GM12891 (cell line): ENCODE measurements at regions not wholly inside any gene's neighbourhood (a gene's known extent, or its start where the extent isn't known, plus 50 kb on each side); places are given as distances from the start of the nearest gene placed in this dataset.

Experiments
- DNase-seq: peaks from one replicate; pipeline ENCODE4 v3.0.0; 2011; ENCODE audit warnings: low spot score; ENCODE audit not compliant: insufficient read length
- FAIRE-seq: peaks from 2 replicates; lab custom pipeline; 2011; peaks lifted over from hg19 to GRCh38; lab: Jason Lieb, UNC
- PAX5 ChIP-seq: IDR thresholded peaks from 2 replicates; pipeline ENCODE4 v1.6.1; 2011; ENCODE audit warnings: low read length, moderate library complexity, mild to moderate bottlenecking; ENCODE audit not compliant: insufficient read depth, severe bottlenecking
- POLR2A ChIP-seq: IDR thresholded peaks from 2 replicates; pipeline ENCODE4 v1.6.1; 2011; ENCODE audit warnings: low read depth, low read length, control low read depth
- POLR2AphosphoS5 ChIP-seq: IDR thresholded peaks from 2 replicates; pipeline ENCODE4 v1.6.1; 2011; ENCODE audit warnings: low read depth, low read length, control low read depth
- POU2F2 ChIP-seq: IDR thresholded peaks from 2 replicates; pipeline ENCODE4 v1.6.1; 2011; ENCODE audit warnings: low read depth, mild to moderate bottlenecking, control low read depth, low read length, moderate library complexity
- SPI1 ChIP-seq: IDR thresholded peaks from 2 replicates; pipeline ENCODE4 v1.6.1; 2011; ENCODE audit warnings: low read depth, low read length, control low read depth
- TAF1 ChIP-seq: IDR thresholded peaks from 2 replicates; pipeline ENCODE4 v1.6.1; 2011; ENCODE audit warnings: low read depth, low read length, control low read depth

DNA sequence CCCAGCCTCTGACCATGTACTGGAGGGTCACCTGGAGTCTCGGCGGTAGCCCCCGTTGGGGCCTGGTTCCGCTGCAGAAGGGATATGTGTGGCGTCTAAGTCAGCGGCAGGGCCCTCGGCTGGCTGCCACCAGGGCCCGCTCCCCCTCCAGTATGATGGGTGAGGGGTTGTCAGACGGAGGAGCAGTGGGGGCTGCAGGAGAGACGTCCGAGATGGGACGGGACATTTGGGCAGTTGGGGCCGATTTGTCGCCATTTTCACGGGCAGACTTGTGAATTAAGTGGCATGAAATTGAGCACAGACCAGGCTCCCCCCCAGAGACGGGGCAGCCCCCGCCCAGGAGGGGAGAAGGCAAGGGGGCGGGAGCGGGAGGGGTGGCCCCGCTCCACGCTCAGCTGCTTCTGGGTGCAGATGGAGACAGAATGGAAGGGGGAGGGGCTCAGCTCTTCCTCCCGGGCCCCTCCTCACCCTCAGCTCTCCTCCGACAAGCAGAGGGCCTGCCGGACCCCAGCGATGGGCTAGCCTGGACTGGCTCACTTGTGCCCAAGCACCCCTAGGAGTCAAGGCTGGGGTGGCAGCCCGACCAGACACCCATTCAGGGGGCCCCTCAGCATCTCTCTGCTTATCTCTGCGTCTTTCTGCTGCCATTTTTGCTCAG is 52.7 kb upstream of the LHX1 start:
- FAIRE-seq, result no peak
- TF ChIP-seq POLR2AphosphoS5, result no peak
- TF ChIP-seq POLR2A, result no peak
- no peak for TF ChIP-seq SPI1
- TF ChIP-seq TAF1, result no peak
- TF ChIP-seq PAX5, result no peak
- TF ChIP-seq POU2F2, result no peak
- no peak for DNase-seq

DNA sequence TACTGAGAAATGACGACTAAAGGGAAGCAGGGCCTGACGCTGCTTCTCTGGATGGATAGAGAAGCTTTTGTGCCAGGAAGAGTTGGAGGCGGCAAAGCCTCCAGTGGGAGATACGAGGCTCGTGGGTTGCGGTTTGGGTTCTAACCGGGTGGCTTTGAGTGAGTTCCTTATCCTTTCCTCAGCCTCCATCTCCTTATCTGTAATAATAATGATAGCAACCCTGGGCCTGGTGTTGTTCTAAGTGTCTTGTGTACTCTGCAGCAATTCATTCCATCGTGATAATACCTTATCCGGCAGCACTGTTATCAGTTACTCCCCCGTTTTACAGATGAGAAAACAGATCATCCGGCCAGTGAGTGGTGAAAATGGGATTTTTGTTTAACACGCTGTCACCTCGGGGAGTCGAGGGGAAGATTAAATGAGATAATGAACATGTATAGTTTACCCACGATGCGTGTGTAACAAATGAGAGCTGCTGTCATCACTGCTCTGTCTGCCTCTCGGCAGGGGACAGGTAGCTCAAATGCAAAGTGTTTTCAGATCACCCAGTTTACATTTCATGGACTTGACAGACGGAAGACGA is 52.0 kb upstream of the LHX1 start:
- DNase-seq (no peak), FAIRE-seq (no peak)
- no peak for TF ChIP-seq POLR2A
- TF ChIP-seq SPI1, result no peak
- TF ChIP-seq POLR2AphosphoS5, result no peak
- no peak for TF ChIP-seq POU2F2
- TF ChIP-seq PAX5, result no peak
- no peak for TF ChIP-seq TAF1

DNA sequence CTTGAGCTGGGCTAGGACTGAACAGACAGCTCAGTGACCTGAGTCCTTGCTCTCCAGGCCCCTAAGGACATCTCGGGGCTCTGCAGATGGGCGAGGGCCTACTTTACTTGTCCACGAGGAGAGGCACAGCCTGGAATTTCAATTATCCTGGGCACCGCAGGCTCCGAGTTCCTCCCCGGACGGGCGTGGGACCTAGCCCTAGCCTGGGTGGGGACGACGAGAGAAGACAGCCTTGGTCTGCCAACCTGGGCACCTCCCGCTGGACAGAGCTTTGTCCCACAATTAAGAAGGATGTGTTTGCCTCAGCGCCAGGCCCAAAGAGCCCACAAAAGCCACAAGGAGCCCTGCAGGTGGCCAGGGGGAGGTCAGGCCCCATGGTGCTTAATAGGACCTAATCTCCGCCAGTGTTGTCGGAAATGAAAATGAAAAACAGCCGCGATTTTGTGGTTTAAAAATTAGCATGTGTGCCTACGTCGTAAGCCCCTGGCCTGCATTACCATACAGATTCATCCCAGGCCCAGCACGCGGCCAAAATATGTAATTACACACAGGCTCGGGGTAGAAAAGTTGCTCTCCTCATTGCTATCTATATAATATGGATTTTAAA is 51.4 kb upstream of the LHX1 start:
- FAIRE-seq, result no peak

More for the DNA sequence above, 51.4 kb upstream of the LHX1 start:
- no peak for DNase-seq
- no peak for TF ChIP-seq SPI1
- no peak for TF ChIP-seq POU2F2
- TF ChIP-seq PAX5, result no peak
- TF ChIP-seq POLR2A, result no peak
- TF ChIP-seq POLR2AphosphoS5, result no peak
- no peak for TF ChIP-seq TAF1
